H1 (cell line): ENCODE measurements at regions not wholly inside any gene's neighbourhood (a gene's known extent, or its start where the extent isn't known, plus 50 kb on each side); places are given as distances from the start of the nearest gene placed in this dataset.
"Not testable (repeated sequence)": the region's sequence is repeated elsewhere in the genome, so short reads cannot be mapped to it uniquely, and the experiment has no call there.

Experiments used
- CTCF ChIA-PET: fragments of 300-600 bp; sonication (Branson Sonifier 250); formaldehyde crosslinking; loops from one replicate; lab custom pipeline; 2021; ENCODE audit not compliant: partially characterized antibody; lab: Charles Lee
- POLR2A ChIA-PET: fragments of 300-600 bp; sonication (Branson Sonifier 250); formaldehyde crosslinking; loops from one replicate; lab custom pipeline; 2021; ENCODE audit warnings: inconsistent platforms; ENCODE audit not compliant: partially characterized antibody; lab: Charles Lee
- DNase-seq, 2 experiments: peaks; one replicate each; pipeline versions ENCODE4 v3.0.0 to v3.0.0-alpha.2; 2010 to 2022; ENCODE audit warnings: low spot score in 2 of 2, low read depth in 1 of 2, mixed read lengths in 1 of 2
- FAIRE-seq: peaks from 2 replicates; lab custom pipeline; 2011; peaks lifted over from hg19 to GRCh38; lab: Jason Lieb, UNC
- H2AFZ ChIP-seq: 2 replicates; pipeline ENCODE4 v1.8.1; 2012; ENCODE audit warnings: low read length, inconsistent platforms
- H2AK5ac ChIP-seq: 2 replicates; pipeline ENCODE4 v1.6.1; 2013; ENCODE audit warnings: low read depth, low read length
- H2BK120ac ChIP-seq: replicated peaks from 2 replicates; pipeline ENCODE3; 2013; ENCODE audit warnings: low read depth, low read length, inconsistent platforms
- H2BK12ac ChIP-seq: 2 replicates; pipeline ENCODE4 v1.6.1; 2013; ENCODE audit warnings: low read depth, low read length
- H2BK15ac ChIP-seq: 2 replicates; pipeline ENCODE4 v1.6.1; 2013; ENCODE audit warnings: low read length
- H2BK20ac ChIP-seq: 2 replicates; pipeline ENCODE4 v1.6.1; 2013; ENCODE audit warnings: low read length
- H2BK5ac ChIP-seq: 2 replicates; pipeline ENCODE4 v1.6.1; 2013; ENCODE audit warnings: low read depth, low read length
- H3K14ac ChIP-seq: 2 replicates; pipeline ENCODE4 v1.6.1; 2013; ENCODE audit warnings: inconsistent platforms; ENCODE audit not compliant: insufficient read length
- H3K18ac ChIP-seq: 2 replicates; pipeline ENCODE4 v1.6.1; 2013; ENCODE audit warnings: low read length; ENCODE audit errors: extremely low read depth
- H3K23ac ChIP-seq: 2 replicates; pipeline ENCODE4 v1.6.1; 2013; ENCODE audit warnings: inconsistent platforms; ENCODE audit not compliant: insufficient read length
- H3K23me2 ChIP-seq: 2 replicates; pipeline ENCODE4 v1.6.1; 2013; ENCODE audit warnings: low read depth, low read length
- H3K27ac ChIP-seq: 2 replicates; pipeline ENCODE4 v1.6.1; 2011; ENCODE audit warnings: low read depth, low read length, inconsistent platforms
- H3K27me3 ChIP-seq, 4 experiments: replicated peaks in 1 of 4; 1 replicate in 1 of 4; 2 replicates in 3 of 4; pipeline versions ENCODE4 v1.6.1 to v1.8.1; 2011 to 2013; ENCODE audit warnings: low read length in 3 of 4, mild to moderate bottlenecking in 3 of 4, inconsistent platforms in 2 of 4, mixed read lengths in 2 of 4, moderate library complexity in 1 of 4; ENCODE audit not compliant: control insufficient read depth in 3 of 4, insufficient read depth in 3 of 4; ENCODE audit errors: extremely low read depth in 1 of 4
- H3K36me3 ChIP-seq, 4 experiments: 2 replicates each; pipeline versions ENCODE4 v1.6.1 to v1.8.1; 2011 to 2013; ENCODE audit warnings: mild to moderate bottlenecking in 4 of 4, low read length in 3 of 4, moderate library complexity in 2 of 4, control low read depth in 1 of 4, inconsistent platforms in 1 of 4; ENCODE audit not compliant: insufficient read depth in 4 of 4, control insufficient read depth in 2 of 4
- H3K4ac ChIP-seq: replicated peaks from 2 replicates; pipeline ENCODE3; 2013; ENCODE audit warnings: low read length, low read depth, mixed read lengths, inconsistent platforms; ENCODE audit not compliant: insufficient read length
- H3K4me1 ChIP-seq, 4 experiments: replicated peaks in 1 of 4; 1 replicate in 1 of 4; 2 replicates in 3 of 4; pipeline versions ENCODE4 v1.6.1 to v1.8.1; 2011 to 2013; ENCODE audit warnings: low read length in 3 of 4, inconsistent platforms in 2 of 4, mixed read lengths in 1 of 4; ENCODE audit not compliant: insufficient read depth in 4 of 4, control insufficient read depth in 3 of 4
- H3K4me2 ChIP-seq, 2 experiments: 2 replicates each; pipeline versions ENCODE4 v1.6.1 to v1.8.1; 2011 to 2013; ENCODE audit warnings: low read depth in 2 of 2, low read length in 2 of 2, control low read depth in 1 of 2, inconsistent platforms in 1 of 2, mild to moderate bottlenecking in 1 of 2; ENCODE audit not compliant: insufficient read depth in 1 of 2
- H3K4me3 ChIP-seq, 4 experiments: fragments of 200-600, 300-600 bp in 1 of 4; sonication (generic), shearing (Covaris generic), sonication (Bioruptor Twin) in 1 of 4; 2 replicates each; pipeline versions ENCODE4 v1.5.1 to v1.8.1; 2011 to 2016; ENCODE audit warnings: low read length in 4 of 4, low read depth in 3 of 4, control low read depth in 2 of 4, inconsistent platforms in 2 of 4, mild to moderate bottlenecking in 2 of 4, mixed read lengths in 1 of 4, moderate library complexity in 1 of 4; ENCODE audit not compliant: insufficient read depth in 2 of 4; ENCODE audit errors: extremely low read depth in 1 of 4
- H3K56ac ChIP-seq: replicated peaks from 2 replicates; pipeline ENCODE3; 2013; ENCODE audit warnings: low read depth, mild to moderate bottlenecking, mixed read lengths, low read length, inconsistent platforms; ENCODE audit not compliant: insufficient read length
- H3K79me1 ChIP-seq: 2 replicates; pipeline ENCODE4 v1.6.1; 2013; ENCODE audit warnings: low read depth, low read length, control low read depth
- H3K79me2 ChIP-seq, 2 experiments: 2 replicates each; pipeline versions ENCODE4 v1.6.1 to v1.8.1; 2012 to 2013; ENCODE audit warnings: low read length in 2 of 2, mild to moderate bottlenecking in 2 of 2, inconsistent platforms in 1 of 2; ENCODE audit not compliant: insufficient read depth in 2 of 2, control insufficient read depth in 1 of 2
- H3K9ac ChIP-seq, 4 experiments: replicated peaks in 1 of 4; 1 replicate in 1 of 4; 2 replicates in 3 of 4; pipeline versions ENCODE4 v1.6.1 to v1.8.1; 2011 to 2013; ENCODE audit warnings: low read depth in 3 of 4, low read length in 3 of 4, control low read depth in 2 of 4, mild to moderate bottlenecking in 2 of 4, moderate library complexity in 2 of 4, inconsistent platforms in 1 of 4; ENCODE audit errors: extremely low read depth in 1 of 4
- H3K9me3 ChIP-seq, 2 experiments: 2 replicates each; pipeline versions ENCODE4 v1.6.1 to v1.8.1; 2012 to 2013; ENCODE audit warnings: mild to moderate bottlenecking in 2 of 2, moderate library complexity in 2 of 2, control low read depth in 1 of 2, inconsistent platforms in 1 of 2, low read depth in 1 of 2, low read length in 1 of 2, mixed read lengths in 1 of 2; ENCODE audit not compliant: insufficient read depth in 2 of 2
- H4K20me1 ChIP-seq, 2 experiments: replicated peaks in 1 of 2; 2 replicates each; pipeline versions ENCODE3 to v1.8.1; 2011 to 2013; ENCODE audit warnings: inconsistent platforms in 2 of 2, low read length in 2 of 2, mild to moderate bottlenecking in 1 of 2; ENCODE audit not compliant: insufficient read depth in 2 of 2, control insufficient read depth in 1 of 2
- H4K5ac ChIP-seq: 2 replicates; pipeline ENCODE4 v1.6.1; 2013; ENCODE audit warnings: low read length, low read depth, mixed read lengths, inconsistent platforms; ENCODE audit not compliant: insufficient read length
- H4K8ac ChIP-seq: 2 replicates; pipeline ENCODE4 v1.8.0; 2013; ENCODE audit warnings: mild to moderate bottlenecking, moderate library complexity, low read length, inconsistent platforms; ENCODE audit not compliant: insufficient read depth; ENCODE audit errors: extremely low read depth
- H4K91ac ChIP-seq: replicated peaks from 2 replicates; pipeline ENCODE3; 2013; ENCODE audit warnings: low read length, mixed read lengths, inconsistent platforms; ENCODE audit not compliant: insufficient read length
- WGBS, 2 experiments: shearing (Covaris generic) in 1 of 2; methylation state at CpG; one replicate each; pipeline versions ENCODE4 v1.1.6 to v1.1.7; 2013 to 2015; ENCODE audit warnings: low lambda C conversion rate in 2 of 2, mixed read lengths in 2 of 2, inconsistent platforms in 1 of 2, low coverage in 1 of 2, missing lambda C conversion rate in 1 of 2; ENCODE audit not compliant: insufficient replicate concordance in 2 of 2, insufficient coverage in 1 of 2, insufficient read length in 1 of 2; ENCODE audit errors: extremely low coverage in 1 of 2, missing lambda C conversion rate in 1 of 2; 5-methylcytosine and 5-hydroxymethylcytosine counted together

- H4K5ac ChIP-seq, H2BK20ac ChIP-seq, H4K91ac ChIP-seq, H4K20me1 ChIP-seq, DNase-seq, H3K56ac ChIP-seq, H2BK12ac ChIP-seq, H3K27me3 ChIP-seq, FAIRE-seq, H2AFZ ChIP-seq, H3K27ac ChIP-seq, H3K9me3 ChIP-seq, H2BK5ac ChIP-seq, H3K14ac ChIP-seq, H3K9ac ChIP-seq, H3K79me1 ChIP-seq, H3K36me3 ChIP-seq, H3K4me1 ChIP-seq, H2BK120ac ChIP-seq, POLR2A ChIA-PET, H3K79me2 ChIP-seq, H2AK5ac ChIP-seq, H3K23me2 ChIP-seq, H3K23ac ChIP-seq, H3K4me3 ChIP-seq, H3K4me2 ChIP-seq, H2BK15ac ChIP-seq, H3K4ac ChIP-seq, H3K18ac ChIP-seq, H4K8ac ChIP-seq: not testable (repeated sequence)
- CTCF ChIA-PET, result interaction anchor here (0.8 to 1.0 kb wide), 2 partner anchors 13 to 14 kb away, joined by 3 to 4 read pairs; no protein-coding TSS in a partner anchor
- 83% methylated on average over 9 of the region's 9 CpGs; no CpG with 5 or more reads in 1 of the 2 experiments for WGBS, 2 experiments
Measured at GRCh38 chr16:22656573-22656972, 145.9 kb downstream of the NPIPB5 start.
